Brain microvascular endothelial cell (primary cell): ENCODE measurements at regions not wholly inside any gene's neighbourhood (a gene's known extent, or its start where the extent isn't known, plus 50 kb on each side); places are given as distances from the start of the nearest gene placed in this dataset.

Experiments
- DNase-seq: peaks from one replicate; pipeline ENCODE4 v3.0.0-alpha.2; 2020
- H3K27ac ChIP-seq: fragments of 250-450 bp; sonication (Bioruptor Pico); 2 replicates; pipeline ENCODE4 v1.5.1; 2020; ENCODE audit warnings: mild to moderate bottlenecking, moderate library complexity
- H3K27me3 ChIP-seq: fragments of 250-450 bp; sonication (Bioruptor Pico); replicated peaks from 2 replicates; pipeline ENCODE4 v1.5.1; 2020; ENCODE audit warnings: mild to moderate bottlenecking
- H3K36me3 ChIP-seq: fragments of 250-450 bp; sonication (Bioruptor Pico); replicated peaks from 2 replicates; pipeline ENCODE4 v1.5.1; 2020; ENCODE audit warnings: mild to moderate bottlenecking
- H3K4me3 ChIP-seq: 2 replicates; pipeline ENCODE4 v1.5.1; 2011; ENCODE audit warnings: low read depth, mild to moderate bottlenecking, control low read depth, low read length, moderate library complexity
- CTCF ChIP-seq: IDR thresholded peaks from 2 replicates; pipeline ENCODE4 v1.5.1; 2011; ENCODE audit warnings: low read depth, mild to moderate bottlenecking, moderate library complexity, low read length, control low read depth, inconsistent platforms; ENCODE audit errors: missing control alignments
- in situ Hi-C: cut with HindIII; loops from 2 replicates; pipeline ENCODE4 v1.10.0; 2017; ENCODE audit warnings: low sequenced_read_pairs, low pct_ligation_motif_present

GRCh38 chr12:68428724-68429501 lies 96.8 kb upstream of the MDM1 start:
- no peak for TF ChIP-seq CTCF
- no peak overlapping the region for H3K27ac ChIP-seq
- in situ Hi-C loops = no loop called here
- no peaks in the 10 kb centered on the region for H3K36me3 ChIP-seq
- no peaks in the 10 kb centered on the region for H3K27me3 ChIP-seq
- no peak for DNase-seq
- no peak overlapping the region for H3K4me3 ChIP-seq

- in situ Hi-C loops = no loop called here
- Histone ChIP-seq H3K4me3 (no peak overlapping the region), H3K27me3 (no peaks in the 10 kb centered on the region), H3K36me3 (no peaks in the 10 kb centered on the region), H3K27ac (no peak overlapping the region)
- no peak for DNase-seq
- TF ChIP-seq CTCF = no peak
These were observed 97.5 kb upstream of the MDM1 start for GRCh38 chr12:68429696-68430095.

GRCh38 chr12:68431786-68432185 lies 99.6 kb upstream of the MDM1 start:
- Histone ChIP-seq H3K27me3 (no peaks in the 10 kb centered on the region), H3K4me3 (no peak overlapping the region), H3K27ac (no peak overlapping the region), H3K36me3 (no peaks in the 10 kb centered on the region)
- no peak for TF ChIP-seq CTCF
- in situ Hi-C loops = no loop called here
- no peak for DNase-seq

- in situ Hi-C loops = no loop called here
- no peak for DNase-seq
These were observed 100.5 kb upstream of the MDM1 start for GRCh38 chr12:68432622-68433021.

GRCh38 chr12:68434391-68435298 lies 102.5 kb upstream of the MDM1 start:
- DNase-seq = no peak
- no peaks in the 10 kb centered on the region for H3K27me3 ChIP-seq
- no peak for TF ChIP-seq CTCF
- no peak overlapping the region for H3K4me3 ChIP-seq
- in situ Hi-C loops = no loop called here
- no peak overlapping the region for H3K27ac ChIP-seq
- no peaks in the 10 kb centered on the region for H3K36me3 ChIP-seq

More at GRCh38 chr12:68432622-68433021, 100.5 kb upstream of the MDM1 start:
- H3K4me3 ChIP-seq = no peak overlapping the region
- no peak overlapping the region for H3K27ac ChIP-seq
- TF ChIP-seq CTCF = no peak
- no peaks in the 10 kb centered on the region for H3K36me3 ChIP-seq
- no peaks in the 10 kb centered on the region for H3K27me3 ChIP-seq
